ENCODE measurements at regions not wholly inside any gene's neighbourhood (a gene's known extent, or its start where the extent isn't known, plus 50 kb on each side); places are given as distances from the start of the nearest gene placed in this dataset.

GRCh38 chr2:126975671-126976655, 77.3 kb downstream of the TEX51 start:
- Mint-ChIP-seq H3K27ac (no peak overlapping the region), H3K36me3 (no peaks in the 10 kb centered on the region), H3K9me3 (no peaks in the 10 kb centered on the region), H3K4me1 (no peaks in the 10 kb centered on the region), H3K27me3 (ENCODE audit: low read depth in 2 of 2) (peaks cover 10 to 11% of the 10 kb centered on the region in 2 donors), H3K4me3 (no peak overlapping the region)
- intact Hi-C loops (cut with micrococcal nuclease), result no loop called here
- no peak overlapping the region for H3K27ac ChIP-seq (ENCODE audit: low read length)
- 89% methylated on average over 12 of the region's 12 CpGs for WGBS (ENCODE audit: insufficient coverage)
- no peaks in the 10 kb centered on the region for H3K36me3 ChIP-seq (ENCODE audit: control insufficient read depth, insufficient read depth, low read length)
- peaks cover 12% of the 10 kb centered on the region for H3K4me1 ChIP-seq (ENCODE audit: control insufficient read depth, insufficient read depth, low read length)
- H3K27me3 ChIP-seq (ENCODE audit: control insufficient read depth, insufficient read depth, low read length), result peaks cover 2% of the 10 kb centered on the region
- H3K9me3 ChIP-seq (ENCODE audit: control insufficient read depth, insufficient read depth, low read length), result no peaks in the 10 kb centered on the region
- no peak for DNase-seq
- no peak for ATAC-seq
- no peak for TF ChIP-seq CTCF (IDR thresholded peaks at IDR 0.05)
- H3K4me3 ChIP-seq (ENCODE audit: low read length), result no peak overlapping the region

- H3K36me3 Mint-ChIP-seq, result no peaks in the 10 kb centered on the region
- no peak for DNase-seq
- no peak overlapping the region for H3K4me3 Mint-ChIP-seq
- 88% methylated on average over 30 of the region's 30 CpGs for WGBS (ENCODE audit: insufficient coverage)
- H3K36me3 ChIP-seq (ENCODE audit: control insufficient read depth, insufficient read depth, low read length), result no peaks in the 10 kb centered on the region
- no peaks in the 10 kb centered on the region for H3K9me3 ChIP-seq (ENCODE audit: control insufficient read depth, insufficient read depth, low read length)
- intact Hi-C loops (cut with micrococcal nuclease), result no loop called here
- no peak for ATAC-seq
- no peak for TF ChIP-seq CTCF (IDR thresholded peaks at IDR 0.05)
- H3K27ac Mint-ChIP-seq, result no peak overlapping the region
- H3K27ac ChIP-seq (ENCODE audit: low read length), result no peak overlapping the region
- H3K4me3 ChIP-seq (ENCODE audit: low read length), result no peak overlapping the region
- H3K4me1 Mint-ChIP-seq, result no peaks in the 10 kb centered on the region
- peaks cover 10 to 11% of the 10 kb centered on the region in 2 donors for H3K27me3 Mint-ChIP-seq (ENCODE audit: low read depth in 2 of 2)
- peaks cover 6% of the 10 kb centered on the region for H3K4me1 ChIP-seq (ENCODE audit: control insufficient read depth, insufficient read depth, low read length)
- no peaks in the 10 kb centered on the region for H3K9me3 Mint-ChIP-seq
- peaks cover under 1% of the 10 kb centered on the region for H3K27me3 ChIP-seq (ENCODE audit: control insufficient read depth, insufficient read depth, low read length)
These were observed 78.1 kb downstream of the TEX51 start for GRCh38 chr2:126976721-126977328.

GRCh38 chr2:126978333-126978732, 79.6 kb downstream of the TEX51 start:
- H3K4me3 ChIP-seq (ENCODE audit: low read length), result no peak overlapping the region
- H3K36me3 ChIP-seq (ENCODE audit: control insufficient read depth, insufficient read depth, low read length), result no peaks in the 10 kb centered on the region
- TF ChIP-seq CTCF (IDR thresholded peaks at IDR 0.05), result no peak
- no peaks in the 10 kb centered on the region for H3K4me1 ChIP-seq (ENCODE audit: control insufficient read depth, insufficient read depth, low read length)
- intact Hi-C loops (cut with micrococcal nuclease), result no loop called here
- Mint-ChIP-seq H3K36me3 (no peaks in the 10 kb centered on the region), H3K9me3 (no peaks in the 10 kb centered on the region), H3K4me1 (no peaks in the 10 kb centered on the region), H3K4me3 (no peak overlapping the region), H3K27ac (no peak overlapping the region), H3K27me3 (ENCODE audit: low read depth in 2 of 2) (peaks cover 3 to 5% of the 10 kb centered on the region in 2 donors)
- H3K27me3 ChIP-seq (ENCODE audit: control insufficient read depth, insufficient read depth, low read length), result no peaks in the 10 kb centered on the region
- H3K9me3 ChIP-seq (ENCODE audit: control insufficient read depth, insufficient read depth, low read length), result no peaks in the 10 kb centered on the region
- WGBS (ENCODE audit: insufficient coverage), result 83% methylated on average over 4 of the region's 4 CpGs
- ATAC-seq (no peak), DNase-seq (no peak)
- H3K27ac ChIP-seq (ENCODE audit: low read length), result no peak overlapping the region

Measured in natural killer cell (primary cell).